ENCODE measurements at regions not wholly inside any gene's neighbourhood (a gene's known extent, or its start where the extent isn't known, plus 50 kb on each side); places are given as distances from the start of the nearest gene placed in this dataset.

DNA sequence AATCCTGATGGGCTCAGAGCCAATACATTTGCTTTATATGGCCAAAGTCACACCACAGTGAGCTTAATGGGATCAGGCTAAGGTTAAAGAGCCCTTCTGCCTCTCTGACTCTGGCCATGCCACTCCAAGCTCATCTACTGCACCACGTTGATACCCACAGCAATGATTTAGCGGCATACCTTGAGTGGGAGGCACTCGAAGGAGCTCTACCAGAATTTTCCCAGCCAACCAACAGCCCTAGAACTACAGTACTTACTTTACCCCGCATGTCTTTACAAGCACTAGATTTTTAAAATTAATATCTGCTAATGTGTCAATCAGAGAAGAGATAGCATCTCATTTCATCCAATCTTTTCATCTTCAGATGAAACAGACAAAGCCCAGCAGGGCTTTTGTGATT, 300.5 kb downstream of the GRIN2B start:
- DNase-seq (ENCODE audit: low read depth), result peak; percentile 76

DNA sequence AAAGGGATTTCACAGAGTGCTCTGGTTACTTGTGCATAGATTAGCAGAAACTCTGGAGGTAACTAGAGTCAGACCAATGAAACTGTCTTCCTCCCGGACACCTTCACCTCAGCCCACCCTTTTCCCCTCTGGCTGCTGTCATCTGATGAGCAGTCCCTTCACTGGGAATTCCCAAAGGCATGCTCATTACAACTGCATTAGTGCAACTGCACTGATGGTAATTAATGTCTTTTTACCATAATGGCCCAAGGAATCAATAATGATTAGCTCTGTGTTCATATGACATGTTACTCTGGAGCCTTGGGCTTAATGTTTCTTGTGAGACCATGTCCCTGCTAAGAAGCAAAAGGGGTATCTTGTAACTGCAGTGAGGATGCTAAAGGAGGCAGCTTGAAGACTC, 304.5 kb downstream of the GRIN2B start:
- DNase-seq (ENCODE audit: low read depth), result no peak

- DNase-seq (ENCODE audit: low read depth), result no peak
These were observed 311.0 kb downstream of the GRIN2B start for GRCh38 chr12:13670285-13670866.

- DNase-seq (ENCODE audit: low read depth), result no peak
These were observed 312.5 kb downstream of the GRIN2B start for GRCh38 chr12:13668880-13669279.

DNA sequence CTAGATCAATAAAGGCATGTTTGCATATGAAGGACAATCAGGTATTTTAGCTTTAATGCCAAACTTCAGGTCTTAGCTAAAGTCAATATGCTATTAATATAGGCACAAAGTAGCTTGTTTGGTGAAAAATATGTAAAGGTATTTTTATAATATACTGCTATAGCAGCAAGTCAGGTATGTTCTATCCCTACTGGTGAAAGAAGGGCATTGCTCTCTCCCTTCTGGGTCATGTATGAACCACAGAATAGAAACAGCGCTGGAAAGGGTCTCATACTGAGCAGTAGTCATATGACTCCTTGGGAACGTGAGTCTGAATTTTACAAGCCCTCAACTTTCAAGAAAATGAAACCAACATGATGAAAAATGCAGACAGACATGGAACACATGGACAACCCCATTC, 314.6 kb downstream of the GRIN2B start:
- DNase-seq (ENCODE audit: low read depth), result no peak

DNA sequence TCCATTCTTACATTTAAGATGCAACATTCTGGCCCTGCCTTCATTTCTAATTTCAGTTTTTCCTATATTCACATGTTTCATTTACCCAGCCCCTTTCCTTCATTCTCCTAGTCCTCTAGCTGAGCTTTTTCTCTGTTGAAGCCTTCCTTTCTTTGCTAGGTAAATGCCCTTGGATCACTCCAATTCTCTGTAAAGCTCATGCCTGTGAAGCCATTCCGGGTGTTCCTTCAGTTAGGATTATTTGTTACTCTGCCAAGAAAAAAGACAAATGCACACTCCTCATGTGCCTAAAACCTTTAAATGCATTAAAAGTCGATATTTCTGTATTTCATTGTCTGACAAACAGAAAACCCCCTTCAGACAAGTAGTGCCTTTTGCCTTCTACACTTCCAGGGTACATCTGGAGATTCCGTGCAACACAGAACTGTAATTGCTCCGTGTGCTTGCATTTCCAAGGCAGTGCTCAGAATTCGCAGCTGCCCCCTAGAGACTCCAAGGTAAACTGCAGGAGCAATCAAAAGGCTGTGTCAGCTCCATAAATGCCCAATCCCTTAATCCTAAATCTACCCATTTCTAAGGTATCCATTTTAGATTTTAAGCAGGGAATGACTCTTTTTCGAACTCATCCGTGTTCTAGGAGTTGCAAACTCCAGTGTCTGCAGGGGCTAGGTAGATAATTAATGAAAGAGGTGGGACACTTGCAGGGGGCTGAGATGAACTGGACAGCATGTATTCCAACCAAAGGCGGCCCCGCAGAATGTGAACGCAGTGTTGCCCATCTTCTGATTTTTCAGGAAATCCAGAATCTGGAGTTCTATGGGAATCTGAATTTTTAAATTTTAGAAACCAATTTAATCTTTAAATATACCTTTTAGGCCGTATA, 320.2 kb downstream of the GRIN2B start:
- DNase-seq (ENCODE audit: low read depth), result peak; percentile 65

- DNase-seq (ENCODE audit: low read depth), result no peak
These were observed 326.9 kb downstream of the GRIN2B start for GRCh38 chr12:13654456-13654855.

- no peak for DNase-seq (ENCODE audit: low read depth)
These were observed 329.3 kb downstream of the GRIN2B start for GRCh38 chr12:13652105-13652504.

DNA sequence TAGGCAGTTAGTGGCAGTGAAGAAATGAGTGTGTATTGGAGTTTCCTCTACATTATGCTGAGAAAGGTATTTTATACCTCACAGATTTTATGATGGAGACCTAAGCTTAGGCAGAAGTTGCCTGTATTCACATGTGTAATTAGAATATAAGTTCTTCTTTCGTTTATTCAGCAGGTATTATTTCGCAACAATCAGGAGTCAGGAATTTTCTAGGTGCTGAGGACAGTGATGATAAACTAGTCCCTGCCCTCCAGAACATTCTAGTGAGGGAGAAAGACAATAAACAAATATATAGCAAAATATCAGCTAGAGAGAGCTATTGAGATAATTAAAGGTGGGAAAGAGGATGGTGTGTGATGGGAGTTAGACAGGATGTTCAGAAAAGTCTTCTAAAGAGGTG, 345.7 kb downstream of the GRIN2B start:
- DNase-seq (ENCODE audit: low read depth), result no peak

DNA sequence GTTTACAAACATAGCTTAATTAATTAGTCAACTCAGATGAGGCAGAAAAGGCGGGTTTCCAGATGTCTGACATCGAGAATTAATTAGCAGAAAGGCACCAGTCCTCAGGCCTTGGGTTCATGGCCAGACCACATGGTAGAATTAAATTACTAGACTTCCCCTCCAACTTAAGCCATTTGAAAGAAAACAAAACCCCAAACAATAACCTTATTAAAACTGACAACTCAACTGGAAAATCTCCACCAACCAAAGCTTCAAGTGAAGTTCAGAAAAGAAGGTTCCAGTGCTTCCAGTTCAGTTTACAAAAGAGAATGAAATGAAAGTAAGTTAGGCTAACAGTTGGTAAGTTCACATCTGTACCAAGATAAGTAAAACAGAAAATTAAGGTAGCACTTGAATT, 349.5 kb downstream of the GRIN2B start:
- peak; percentile 47 for DNase-seq (ENCODE audit: low read depth)

DNA sequence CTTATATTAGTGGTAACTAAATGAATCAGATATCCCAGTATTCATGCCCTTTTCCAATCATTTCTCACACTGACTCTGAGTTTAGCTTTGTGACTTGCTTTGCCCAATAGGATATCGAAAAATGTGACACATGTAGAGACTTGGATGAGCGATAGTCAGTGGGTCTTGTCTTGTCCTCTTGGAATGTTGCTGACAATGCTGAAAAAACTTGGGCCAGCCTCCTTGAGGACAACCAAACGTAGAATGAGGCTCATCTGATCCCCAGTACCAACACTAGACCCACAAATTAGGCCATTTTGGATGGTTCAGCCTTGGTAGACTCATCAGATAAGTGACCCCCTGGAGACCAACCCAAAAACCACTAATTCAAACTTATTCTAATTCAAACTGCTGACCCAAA, 351.0 kb downstream of the GRIN2B start:
- no peak for DNase-seq (ENCODE audit: low read depth)

- DNase-seq (ENCODE audit: low read depth), result no peak
These were observed 353.3 kb downstream of the GRIN2B start for GRCh38 chr12:13628067-13628466.

- no peak for DNase-seq (ENCODE audit: low read depth)
These were observed 353.9 kb downstream of the GRIN2B start for GRCh38 chr12:13627536-13627935.

DNA sequence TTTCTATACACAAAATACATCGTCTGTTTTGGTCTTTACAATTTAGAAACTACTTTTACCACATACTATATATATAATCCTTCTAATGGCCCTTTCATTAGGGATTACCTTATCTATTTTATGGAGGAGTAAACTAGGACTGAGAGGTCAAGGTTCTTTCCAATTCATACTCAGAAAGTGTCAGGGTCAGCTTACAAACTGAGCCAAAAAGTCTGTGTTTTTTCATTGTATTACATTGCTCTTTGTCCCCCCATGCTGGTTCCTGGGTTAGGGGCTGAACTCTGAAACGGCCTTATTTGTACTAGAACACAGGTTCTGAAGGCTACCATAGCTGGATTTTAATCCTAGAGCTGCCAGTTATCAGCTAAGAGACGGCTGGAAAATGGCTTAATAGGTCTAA, 368.1 kb downstream of the GRIN2B start:
- DNase-seq (ENCODE audit: low read depth), result no peak

DNA sequence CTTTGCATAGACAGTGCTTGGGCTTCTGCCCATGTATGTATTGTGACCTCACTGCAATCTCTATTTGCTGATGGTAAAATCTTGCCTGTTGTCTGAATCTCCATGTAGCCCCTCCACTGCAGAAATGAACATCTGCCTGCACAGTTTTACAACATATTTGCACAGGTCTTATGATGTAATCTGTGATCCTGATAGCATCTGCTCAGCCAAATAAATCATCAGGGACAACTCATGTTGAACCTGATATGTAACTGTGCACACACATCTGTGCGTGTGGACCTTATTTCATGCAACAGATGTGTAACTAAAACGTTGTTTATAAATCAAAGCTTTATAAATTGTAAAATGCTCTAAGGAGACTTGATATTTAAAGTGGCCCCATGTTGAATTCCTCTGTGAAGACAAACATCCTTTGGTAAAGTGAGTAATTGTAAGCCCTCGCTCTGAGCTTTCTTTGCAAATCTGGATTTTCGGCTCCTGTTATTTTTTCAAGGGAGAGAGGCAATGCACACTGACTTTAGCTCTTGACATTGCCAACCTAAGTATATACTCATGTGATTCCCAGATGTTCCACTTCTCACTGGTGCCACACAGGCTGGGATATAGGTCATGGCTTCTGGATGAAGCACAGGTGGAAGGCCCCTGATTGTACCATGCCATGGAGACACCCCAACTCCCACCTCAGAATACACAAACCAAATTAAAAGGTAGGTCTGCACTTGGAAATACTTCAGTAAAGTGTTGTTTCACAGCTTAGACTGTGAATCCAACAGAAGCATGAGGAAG, 371.3 kb downstream of the GRIN2B start:
- DNase-seq (ENCODE audit: low read depth), result no peak

DNA sequence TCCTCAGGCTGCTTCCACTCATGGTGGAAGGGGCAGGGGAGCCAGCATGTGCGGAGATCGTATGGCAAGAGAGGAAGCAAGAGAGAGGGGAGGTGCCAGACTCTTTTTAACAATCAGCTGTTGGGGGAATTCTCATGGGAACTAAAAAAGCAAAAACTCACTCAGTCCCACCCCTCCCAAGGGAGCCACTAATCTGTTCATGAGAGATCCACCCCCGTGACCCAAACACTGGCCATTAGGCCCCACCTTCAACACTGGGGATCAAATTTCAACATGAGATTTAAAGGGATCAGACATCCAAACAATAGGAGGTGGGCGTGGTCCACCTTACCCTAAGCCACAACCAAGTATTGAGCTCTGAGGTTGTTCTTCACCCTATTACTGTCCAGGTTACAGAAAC, 375.1 kb downstream of the GRIN2B start:
- DNase-seq (ENCODE audit: low read depth), result no peak

GRCh38 chr12:13603953-13604352, 377.4 kb downstream of the GRIN2B start:
- no peak for DNase-seq (ENCODE audit: low read depth)

GRCh38 chr12:13602172-13602571, 379.2 kb downstream of the GRIN2B start:
- DNase-seq (ENCODE audit: low read depth), result peak; percentile 45

DNA sequence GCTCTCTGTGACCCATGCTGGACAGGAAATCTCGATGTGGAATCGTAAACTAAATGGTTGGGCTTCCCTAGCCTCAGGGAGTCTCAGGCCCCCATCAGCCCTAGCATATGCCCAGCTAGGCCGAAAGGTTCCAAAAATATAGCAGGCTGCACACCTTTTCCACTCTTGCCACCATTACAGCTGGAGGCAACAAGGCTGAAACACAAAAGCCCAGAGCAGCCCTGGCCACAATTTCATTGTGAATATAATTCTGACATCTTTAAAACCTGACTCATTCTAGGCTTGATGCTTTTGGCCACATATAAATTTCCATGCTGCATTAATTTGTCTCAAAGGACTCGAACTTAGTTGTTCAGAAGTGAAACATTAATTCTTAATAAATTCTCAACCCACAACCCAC, 382.2 kb downstream of the GRIN2B start:
- peak; percentile 39 for DNase-seq (ENCODE audit: low read depth)

DNA sequence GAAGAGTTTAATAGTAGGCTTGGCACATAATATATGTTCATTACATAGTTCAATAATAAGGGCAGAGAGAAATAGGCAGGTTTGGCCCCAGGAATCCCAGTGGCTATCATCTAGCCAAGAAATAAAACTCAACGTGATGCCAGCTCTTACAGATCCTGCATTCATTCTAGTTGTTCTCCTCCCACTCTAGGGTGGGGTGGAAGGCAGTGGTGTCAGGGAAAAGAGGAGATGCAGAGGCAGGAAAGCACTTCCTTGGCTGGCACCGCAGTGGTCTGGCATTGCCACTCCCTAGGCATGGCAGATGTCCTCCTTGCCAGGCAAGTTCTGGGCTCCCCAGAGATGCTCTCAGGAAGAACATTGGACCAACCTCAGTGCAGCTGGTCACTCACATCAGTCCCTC, 383.6 kb downstream of the GRIN2B start:
- no peak for DNase-seq (ENCODE audit: low read depth)

- DNase-seq (ENCODE audit: low read depth), result no peak
These were observed 384.2 kb downstream of the GRIN2B start for GRCh38 chr12:13597166-13597565.

GRCh38 chr12:13596714-13597113, 384.7 kb downstream of the GRIN2B start:
- DNase-seq (ENCODE audit: low read depth), result no peak

All from renal cortical epithelial cell (primary cell).